Natural killer cell (primary cell): ENCODE measurements at regions not wholly inside any gene's neighbourhood (a gene's known extent, or its start where the extent isn't known, plus 50 kb on each side); places are given as distances from the start of the nearest gene placed in this dataset.

ENCODE experiments used
- ATAC-seq, 3 donors: fragments of 150-1000 bp in 2 of 3; fragments of 200-7000 bp in 1 of 3; cut with Tn5 transposase; 1 replicate in 1 of 3; 2 replicates in 2 of 3; pipeline ENCODE4 v1.10.0; 2021; ENCODE audit warnings: mild to moderate bottlenecking in 2 of 3, moderate library complexity in 2 of 3
- DNase-seq, 2 donors: peaks; one replicate each; pipeline versions ENCODE4 v3.0.0 to v3.0.0-alpha.2; 2013 to 2021; ENCODE audit warnings: mixed read lengths in 1 of 2
- H3K27ac ChIP-seq: one replicate; pipeline ENCODE4 v1.5.1; 2013; ENCODE audit warnings: mild to moderate bottlenecking, low read length
- H3K27me3 ChIP-seq: one replicate; pipeline ENCODE4 v1.6.1; 2013; ENCODE audit warnings: low read length; ENCODE audit not compliant: control insufficient read depth, insufficient read depth
- H3K36me3 ChIP-seq: one replicate; pipeline ENCODE4 v1.6.1; 2013; ENCODE audit warnings: low read length; ENCODE audit not compliant: control insufficient read depth, insufficient read depth
- H3K4me1 ChIP-seq: one replicate; pipeline ENCODE4 v1.6.1; 2013; ENCODE audit warnings: low read length; ENCODE audit not compliant: control insufficient read depth, insufficient read depth
- H3K4me3 ChIP-seq: one replicate; pipeline ENCODE4 v1.5.1; 2013; ENCODE audit warnings: low read length
- H3K9me3 ChIP-seq: one replicate; pipeline ENCODE4 v1.6.1; 2013; ENCODE audit warnings: low read length; ENCODE audit not compliant: control insufficient read depth, insufficient read depth
- H3K27ac Mint-ChIP-seq, 2 donors: one replicate each; pipeline ENCODE4 v1.8.0; 2022; ENCODE audit warnings: mild to moderate bottlenecking in 2 of 2, mixed read lengths in 2 of 2, moderate library complexity in 1 of 2
- H3K27me3 Mint-ChIP-seq, 2 donors: one replicate each; pipeline ENCODE4 v1.8.0; 2022; ENCODE audit warnings: low read depth in 2 of 2, mixed read lengths in 2 of 2
- H3K36me3 Mint-ChIP-seq: one replicate; pipeline ENCODE4 v1.8.0; 2022; ENCODE audit warnings: mixed read lengths
- H3K4me1 Mint-ChIP-seq, 2 donors: one replicate each; pipeline ENCODE4 v1.8.0; 2022; ENCODE audit warnings: mixed read lengths in 2 of 2
- H3K4me3 Mint-ChIP-seq: one replicate; pipeline ENCODE4 v1.8.0; 2022; ENCODE audit warnings: mild to moderate bottlenecking, moderate library complexity, mixed read lengths
- H3K9me3 Mint-ChIP-seq, 2 donors: one replicate each; pipeline ENCODE4 v1.8.0; 2022; ENCODE audit warnings: mixed read lengths in 2 of 2
- WGBS: methylation state at CpG from one replicate; pipeline ENCODE4 v1.1.7; 2013; ENCODE audit warnings: missing lambda C conversion rate; ENCODE audit not compliant: insufficient coverage; 5-methylcytosine and 5-hydroxymethylcytosine counted together
- intact Hi-C: fragments of 100-400 bp; cut with micrococcal nuclease; formaldehyde crosslinking; loops from one replicate; pipeline ENCODE4 v1.14.2; 2022
- TF ChIP-seq, protein P1 (sequence below): fragments of 200-600 bp; IDR thresholded peaks from one replicate; pipeline ENCODE4 v1.8.0; 2022; ENCODE audit warnings: antibody characterized with exemption

DNA sequence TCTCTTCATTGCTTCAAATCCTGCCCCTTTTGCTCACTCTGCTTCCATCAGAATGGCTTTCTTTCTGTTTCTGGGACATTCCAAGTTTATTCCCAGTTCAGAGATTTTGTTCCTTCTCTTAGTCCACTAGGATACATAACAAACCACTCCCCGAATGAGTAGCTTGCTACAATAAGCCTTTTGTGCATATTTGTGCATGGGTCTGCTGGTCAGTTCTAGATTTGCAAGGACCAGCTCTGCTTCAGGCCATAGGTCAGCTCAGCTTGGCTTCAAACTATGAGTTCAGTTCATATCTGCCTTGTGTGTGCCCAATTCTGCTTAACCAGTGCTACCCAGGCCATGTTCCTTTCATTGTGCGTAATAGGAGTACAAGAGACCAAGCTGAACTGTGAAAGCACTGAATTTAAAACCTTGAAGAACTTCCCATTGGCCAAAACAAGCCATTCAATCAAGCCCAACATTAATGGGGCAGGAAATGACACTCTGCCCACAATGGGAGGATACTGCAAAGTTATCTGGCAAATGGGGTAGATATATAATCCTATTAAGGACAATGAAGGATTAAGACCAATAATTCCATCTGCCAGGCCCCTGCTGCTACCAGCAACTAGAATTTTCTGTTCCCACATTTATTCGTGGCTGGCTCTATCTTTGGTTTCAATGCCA is 328.8 kb downstream of the PRELID2 start:
- Mint-ChIP-seq H3K36me3 (no peaks in the 10 kb centered on the region), H3K4me1 (no peaks in the 10 kb centered on the region), H3K9me3 (peaks cover 16 to 37% of the 10 kb centered on the region in 2 donors), H3K27ac (no peak overlapping the region), H3K27me3 (no peaks in the 10 kb centered on the region), H3K4me3 (no peak overlapping the region)
- no peak for ATAC-seq
- no peak for DNase-seq
- peaks cover 3% of the 10 kb centered on the region for H3K9me3 ChIP-seq
- intact Hi-C loops = no loop called here
- H3K27me3 ChIP-seq = no peaks in the 10 kb centered on the region
- no peak overlapping the region for H3K27ac ChIP-seq
- H3K4me3 ChIP-seq = no peak overlapping the region
- TF ChIP-seq, protein P1, sequence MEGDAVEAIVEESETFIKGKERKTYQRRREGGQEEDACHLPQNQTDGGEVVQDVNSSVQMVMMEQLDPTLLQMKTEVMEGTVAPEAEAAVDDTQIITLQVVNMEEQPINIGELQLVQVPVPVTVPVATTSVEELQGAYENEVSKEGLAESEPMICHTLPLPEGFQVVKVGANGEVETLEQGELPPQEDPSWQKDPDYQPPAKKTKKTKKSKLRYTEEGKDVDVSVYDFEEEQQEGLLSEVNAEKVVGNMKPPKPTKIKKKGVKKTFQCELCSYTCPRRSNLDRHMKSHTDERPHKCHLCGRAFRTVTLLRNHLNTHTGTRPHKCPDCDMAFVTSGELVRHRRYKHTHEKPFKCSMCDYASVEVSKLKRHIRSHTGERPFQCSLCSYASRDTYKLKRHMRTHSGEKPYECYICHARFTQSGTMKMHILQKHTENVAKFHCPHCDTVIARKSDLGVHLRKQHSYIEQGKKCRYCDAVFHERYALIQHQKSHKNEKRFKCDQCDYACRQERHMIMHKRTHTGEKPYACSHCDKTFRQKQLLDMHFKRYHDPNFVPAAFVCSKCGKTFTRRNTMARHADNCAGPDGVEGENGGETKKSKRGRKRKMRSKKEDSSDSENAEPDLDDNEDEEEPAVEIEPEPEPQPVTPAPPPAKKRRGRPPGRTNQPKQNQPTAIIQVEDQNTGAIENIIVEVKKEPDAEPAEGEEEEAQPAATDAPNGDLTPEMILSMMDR = no peak
- H3K36me3 ChIP-seq = no peaks in the 10 kb centered on the region
- WGBS = 78% methylated on average over 3 of the region's 3 CpGs
- H3K4me1 ChIP-seq = no peaks in the 10 kb centered on the region

DNA sequence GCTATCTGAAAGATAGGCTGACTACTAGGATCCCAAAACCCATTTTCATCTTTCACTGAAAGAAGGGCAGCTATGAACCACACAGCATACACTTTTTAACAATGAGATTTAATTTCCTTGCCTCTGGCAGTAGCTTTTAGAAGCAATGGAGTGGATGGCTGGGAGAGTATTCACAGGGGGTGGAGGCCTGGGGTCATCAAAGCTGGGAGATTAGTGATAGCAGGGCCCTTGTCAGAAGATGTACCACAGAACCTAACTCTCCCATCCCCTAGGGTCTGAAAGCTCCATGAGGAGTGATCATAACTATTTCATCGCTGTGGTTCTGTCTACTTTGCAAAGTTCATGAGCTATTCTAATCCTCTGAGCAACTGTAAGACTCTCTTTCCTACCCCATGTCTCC is 332.2 kb downstream of the PRELID2 start:
- TF ChIP-seq, protein P1 = no peak
- H3K4me3 ChIP-seq = no peak overlapping the region
- Mint-ChIP-seq H3K27me3 (no peaks in the 10 kb centered on the region), H3K36me3 (no peaks in the 10 kb centered on the region), H3K4me3 (no peak overlapping the region), H3K27ac (no peak overlapping the region), H3K9me3 (peaks cover 16 to 28% of the 10 kb centered on the region in 2 donors), H3K4me1 (no peaks in the 10 kb centered on the region)
- WGBS = 93% methylated on average over 1 of the region's 1 CpG
- peaks cover 3% of the 10 kb centered on the region for H3K9me3 ChIP-seq
- H3K4me1 ChIP-seq = no peaks in the 10 kb centered on the region
- no peak for DNase-seq
- no peak overlapping the region for H3K27ac ChIP-seq
- intact Hi-C loops = no loop called here
- H3K36me3 ChIP-seq = no peaks in the 10 kb centered on the region
- no peak for ATAC-seq
- no peaks in the 10 kb centered on the region for H3K27me3 ChIP-seq

DNA sequence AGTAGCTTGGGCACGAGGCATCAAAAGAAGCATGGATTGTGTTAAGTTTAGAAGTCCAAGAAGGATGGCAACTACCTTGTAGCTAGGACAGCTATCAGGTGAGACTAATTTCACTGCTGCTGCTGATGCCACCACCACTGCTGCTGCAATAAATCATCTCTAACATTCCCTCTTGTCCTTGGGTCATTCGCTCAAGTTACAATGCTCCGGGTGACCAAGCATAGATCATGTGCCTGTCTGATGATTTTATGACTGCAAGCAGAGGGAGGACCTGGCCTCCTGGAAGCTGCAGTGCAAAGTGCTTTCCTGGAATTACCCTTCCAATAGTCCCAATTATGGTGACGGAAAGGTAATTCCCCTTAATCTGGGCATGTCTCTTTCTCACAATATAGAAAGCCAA is 334.4 kb downstream of the PRELID2 start:
- H3K4me3 Mint-ChIP-seq = no peak overlapping the region
- Histone ChIP-seq H3K27me3 (no peaks in the 10 kb centered on the region), H3K36me3 (no peaks in the 10 kb centered on the region), H3K9me3 (peaks cover 3% of the 10 kb centered on the region), H3K4me1 (no peaks in the 10 kb centered on the region), H3K27ac (no peak overlapping the region), H3K4me3 (no peak overlapping the region)
- TF ChIP-seq, protein P1 = no peak
- peaks cover 18 to 31% of the 10 kb centered on the region in 2 donors for H3K9me3 Mint-ChIP-seq
- no peak for ATAC-seq
- intact Hi-C loops = no loop called here
- WGBS = 84% methylated on average over 4 of the region's 4 CpGs
- no peak overlapping the region for H3K27ac Mint-ChIP-seq
- no peaks in the 10 kb centered on the region for H3K27me3 Mint-ChIP-seq
- no peak for DNase-seq
- no peaks in the 10 kb centered on the region for H3K36me3 Mint-ChIP-seq
- no peaks in the 10 kb centered on the region for H3K4me1 Mint-ChIP-seq

DNA sequence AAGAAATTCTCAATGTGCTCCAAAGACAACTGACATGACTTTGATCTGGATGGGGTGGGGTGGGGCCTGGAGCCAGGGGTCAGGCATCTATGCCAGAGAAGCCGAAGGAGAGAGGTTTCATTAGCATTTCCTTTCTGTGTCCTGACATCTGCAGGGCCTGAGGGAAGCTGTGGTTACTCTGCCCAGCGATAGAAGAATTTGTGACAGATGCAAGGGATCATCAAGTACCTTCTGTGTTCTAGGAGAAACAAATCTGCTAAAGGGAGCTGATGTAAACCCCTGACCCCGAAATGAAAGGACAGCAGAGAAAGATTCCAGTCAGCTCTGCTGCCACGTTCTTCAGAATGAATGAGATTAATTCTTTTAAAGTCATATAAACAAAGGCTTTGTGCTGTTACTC is 335.7 kb downstream of the PRELID2 start:
- WGBS = 59% methylated on average over 4 of the region's 4 CpGs
- Mint-ChIP-seq H3K27me3 (no peaks in the 10 kb centered on the region), H3K27ac (no peak overlapping the region), H3K36me3 (no peaks in the 10 kb centered on the region), H3K4me3 (no peak overlapping the region), H3K4me1 (no peaks in the 10 kb centered on the region), H3K9me3 (peaks cover 13 to 28% of the 10 kb centered on the region in 2 donors)
- no peak overlapping the region for H3K27ac ChIP-seq
- H3K4me1 ChIP-seq = no peaks in the 10 kb centered on the region
- ATAC-seq = no peak
- peaks cover 3% of the 10 kb centered on the region for H3K9me3 ChIP-seq
- intact Hi-C loops = no loop called here
- DNase-seq = no peak
- H3K27me3 ChIP-seq = no peaks in the 10 kb centered on the region
- TF ChIP-seq, protein P1 = no peak
- H3K4me3 ChIP-seq = no peak overlapping the region
- no peaks in the 10 kb centered on the region for H3K36me3 ChIP-seq
